HL-60/S4 (cell line): ENCODE measurements at regions not wholly inside any gene's neighbourhood (a gene's known extent, or its start where the extent isn't known, plus 50 kb on each side); places are given as distances from the start of the nearest gene placed in this dataset.

Experiments used
- in situ Hi-C: fragments of 300-500 bp; cut with MboI; formaldehyde crosslinking; loops from 2 replicates; pipeline ENCODE4 v1.14.3; 2022; ENCODE audit warnings: low sequenced_read_pairs

DNA sequence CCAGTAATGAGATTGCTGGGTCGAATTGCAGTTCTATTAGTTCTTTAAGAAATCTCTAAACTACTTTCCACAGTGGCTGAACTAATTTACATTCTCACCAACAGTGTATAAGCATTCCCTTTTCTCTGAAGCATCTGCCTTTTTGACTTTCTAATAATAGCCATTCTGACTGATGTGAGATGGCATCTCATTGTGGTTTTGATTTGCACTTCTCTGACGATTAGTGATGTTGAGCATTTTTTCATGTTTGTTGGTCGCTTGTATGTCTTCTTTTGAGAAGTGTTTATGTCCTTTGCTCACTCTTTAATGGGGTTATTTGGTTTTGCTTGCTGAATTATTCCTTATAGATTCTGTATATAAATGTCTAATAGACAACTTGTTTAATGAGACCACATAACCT is 69.6 kb upstream of the UGP2 start:
- in situ Hi-C loops: no loop called here

DNA sequence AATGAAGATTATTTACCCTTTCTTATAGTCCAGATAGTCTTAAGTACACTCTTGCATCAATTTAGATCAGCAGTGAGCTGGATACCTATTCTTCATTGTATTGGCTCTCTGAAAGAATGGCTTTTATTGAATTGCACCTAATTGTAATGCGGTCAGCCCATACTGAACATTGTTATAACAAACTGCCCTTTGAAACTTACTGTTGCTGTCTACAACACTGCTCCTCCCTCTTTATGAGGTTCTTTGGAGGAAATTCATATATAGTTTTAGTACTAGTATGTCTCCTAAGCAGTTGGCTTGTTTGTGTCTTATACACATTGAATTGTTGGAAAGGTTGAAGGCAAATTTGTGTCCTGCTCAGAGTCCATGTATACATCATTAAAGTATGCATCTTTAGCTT is 66.5 kb upstream of the UGP2 start:
- in situ Hi-C loops: no loop called here

DNA sequence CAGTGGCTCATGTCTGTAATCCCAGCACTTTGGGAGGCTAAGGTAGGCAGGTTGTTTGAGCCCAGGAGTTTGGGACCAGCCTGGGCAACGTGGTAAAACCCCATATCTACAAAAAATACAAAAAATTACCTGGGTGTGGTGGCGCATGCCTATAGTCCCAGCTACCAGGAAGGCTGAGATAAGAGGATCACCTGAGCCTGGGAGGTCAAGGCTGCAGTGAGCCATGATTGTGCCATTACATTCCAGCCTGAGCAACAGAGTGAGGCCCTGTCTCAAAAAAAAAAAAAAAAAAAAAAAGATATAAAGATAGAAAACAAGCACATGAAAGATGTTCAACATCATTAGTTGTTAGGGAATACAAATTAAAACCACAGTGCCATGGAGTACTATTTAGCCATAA is 65.3 kb upstream of the UGP2 start:
- in situ Hi-C loops: no loop called here

DNA sequence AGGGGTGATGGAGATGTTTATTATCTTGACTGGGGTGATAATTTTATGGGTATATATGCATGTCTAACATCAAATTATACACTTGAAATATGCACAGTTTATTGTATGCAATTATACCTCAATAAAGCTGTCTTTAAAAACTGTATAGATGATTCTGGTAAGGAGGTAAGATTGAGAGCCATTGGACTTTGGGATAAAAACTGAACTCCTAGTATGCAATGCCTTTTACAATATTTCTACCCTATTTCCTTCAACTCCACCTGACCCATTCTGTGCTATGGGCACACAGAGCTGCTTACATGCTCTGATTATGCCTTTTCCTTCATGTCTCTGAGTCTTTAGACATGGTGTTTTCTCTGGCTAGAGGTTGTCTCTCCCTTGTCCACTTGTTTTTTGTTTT is 63.9 kb upstream of the UGP2 start:
- in situ Hi-C loops: no loop called here

DNA sequence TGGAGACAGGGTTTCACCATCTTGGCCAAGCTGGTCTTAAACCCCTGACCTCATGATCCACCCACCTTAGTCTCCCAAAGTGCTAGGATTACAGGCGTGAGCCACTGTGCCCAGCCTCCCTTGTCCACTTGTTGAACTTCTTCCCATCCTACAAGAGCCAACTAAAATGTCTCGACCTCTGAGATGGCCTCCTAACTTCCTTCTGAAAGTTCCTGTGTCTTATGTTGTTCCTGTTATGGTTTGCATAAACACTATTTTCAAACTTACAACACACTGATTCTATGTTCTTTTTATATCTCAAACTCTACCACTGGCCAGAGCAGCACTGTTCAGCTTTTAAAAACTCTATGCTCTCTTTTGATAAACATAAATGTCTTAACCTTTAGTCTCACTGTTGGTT is 63.3 kb upstream of the UGP2 start:
- in situ Hi-C loops: no loop called here

DNA sequence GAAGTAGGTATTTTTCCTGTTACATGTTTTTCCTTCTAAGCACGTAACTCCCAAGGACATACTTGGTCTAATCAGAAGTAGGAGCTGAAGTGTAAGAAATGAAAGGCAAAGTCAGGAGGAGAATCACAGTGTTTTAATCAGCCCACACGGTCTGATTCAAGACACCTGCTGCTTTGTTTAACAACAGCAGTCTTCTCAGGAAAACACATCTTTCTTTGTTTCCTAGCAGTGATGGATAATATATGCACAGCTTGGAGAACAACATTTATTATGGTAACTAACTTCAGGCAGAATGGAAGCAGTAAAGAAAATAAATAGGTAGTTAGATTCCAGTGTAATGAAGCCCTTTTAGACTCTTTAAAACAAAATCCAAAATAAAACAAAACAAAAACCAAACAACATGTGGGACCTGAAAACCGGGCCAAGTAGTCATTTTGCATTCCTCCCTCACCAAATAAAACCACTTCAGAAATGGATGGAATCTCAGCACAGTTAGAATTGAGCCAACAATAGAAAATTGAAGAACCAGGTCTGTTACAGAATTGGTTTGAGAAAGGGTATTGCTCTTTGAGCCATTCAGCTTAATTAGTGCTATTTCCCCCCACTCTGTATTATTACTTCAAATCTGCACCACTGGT is 61.1 kb upstream of the UGP2 start:
- in situ Hi-C loops: no loop called here

DNA sequence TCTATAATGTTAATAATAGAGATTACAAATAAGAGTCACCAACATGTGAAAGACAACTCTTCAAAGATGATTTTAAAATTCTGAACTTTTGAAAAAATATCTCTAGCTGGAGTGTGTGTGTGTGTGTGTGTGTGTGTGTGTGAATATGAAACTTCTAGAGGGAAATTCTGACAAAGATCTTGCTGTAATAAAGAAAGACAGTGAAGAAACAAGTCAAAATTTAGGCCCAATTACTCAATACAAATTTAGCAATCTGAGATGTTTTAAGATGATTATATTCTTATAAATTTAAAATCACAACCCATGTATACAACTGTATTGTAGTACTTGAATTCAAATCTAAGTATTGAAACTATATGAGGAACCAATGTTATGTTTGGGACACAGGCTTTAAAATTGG is 57.2 kb upstream of the UGP2 start:
- in situ Hi-C loops: no loop called here

DNA sequence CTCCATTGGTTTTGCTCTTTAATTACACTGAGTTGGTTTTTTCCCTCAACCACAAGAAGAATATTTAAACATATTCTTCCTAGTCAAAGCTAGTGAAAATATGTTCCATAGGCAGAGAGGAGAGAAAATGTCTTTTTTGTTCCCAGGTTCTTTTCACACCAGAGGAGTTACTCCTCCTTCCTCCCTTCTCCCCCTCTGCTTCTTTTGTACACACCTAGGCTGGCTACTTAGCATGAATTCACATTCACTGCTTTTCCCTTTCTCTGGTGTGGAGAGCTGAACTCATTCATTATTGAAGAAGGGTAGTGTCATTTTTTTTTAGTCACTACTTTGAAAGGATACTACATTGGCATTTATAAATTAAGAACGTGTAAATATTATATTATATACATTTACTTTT is 56.6 kb upstream of the UGP2 start:
- in situ Hi-C loops: no loop called here

DNA sequence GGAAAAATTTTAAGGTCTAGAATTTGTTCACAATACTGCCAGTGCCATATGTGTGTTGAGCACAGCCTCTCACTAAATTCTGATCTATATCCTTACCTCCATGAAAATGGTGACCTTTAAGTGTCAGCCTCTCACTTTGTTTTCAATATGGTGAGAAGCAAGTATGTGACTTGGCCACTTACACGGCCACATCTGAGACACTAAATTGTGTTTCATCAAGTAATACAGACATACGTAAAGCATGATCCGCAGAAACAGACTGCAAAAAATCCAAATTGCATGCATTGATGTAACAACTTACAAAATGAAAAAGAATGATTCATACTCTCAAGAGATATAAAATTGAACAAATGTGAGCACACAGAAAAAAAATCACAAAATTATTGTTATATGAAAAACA is 55.2 kb upstream of the UGP2 start:
- in situ Hi-C loops: no loop called here

DNA sequence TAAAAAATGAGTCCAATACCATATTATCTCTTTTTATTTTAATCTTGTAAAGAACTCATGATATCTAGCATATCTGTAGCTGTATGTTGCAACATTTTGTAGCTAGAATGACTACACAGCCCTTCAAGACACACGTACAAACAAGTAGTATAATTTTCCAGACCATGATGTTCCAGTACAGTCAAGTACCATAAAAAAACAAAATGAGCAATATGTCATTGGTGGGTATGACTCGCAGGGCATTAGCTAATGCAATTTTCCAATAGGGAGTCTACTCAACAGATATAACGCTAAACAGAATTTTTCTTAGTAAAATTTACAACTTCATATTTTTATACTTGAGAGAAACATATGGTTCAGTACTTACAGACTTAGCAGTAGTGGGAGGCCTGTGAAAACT is 53.6 kb upstream of the UGP2 start:
- in situ Hi-C loops: no loop called here

DNA sequence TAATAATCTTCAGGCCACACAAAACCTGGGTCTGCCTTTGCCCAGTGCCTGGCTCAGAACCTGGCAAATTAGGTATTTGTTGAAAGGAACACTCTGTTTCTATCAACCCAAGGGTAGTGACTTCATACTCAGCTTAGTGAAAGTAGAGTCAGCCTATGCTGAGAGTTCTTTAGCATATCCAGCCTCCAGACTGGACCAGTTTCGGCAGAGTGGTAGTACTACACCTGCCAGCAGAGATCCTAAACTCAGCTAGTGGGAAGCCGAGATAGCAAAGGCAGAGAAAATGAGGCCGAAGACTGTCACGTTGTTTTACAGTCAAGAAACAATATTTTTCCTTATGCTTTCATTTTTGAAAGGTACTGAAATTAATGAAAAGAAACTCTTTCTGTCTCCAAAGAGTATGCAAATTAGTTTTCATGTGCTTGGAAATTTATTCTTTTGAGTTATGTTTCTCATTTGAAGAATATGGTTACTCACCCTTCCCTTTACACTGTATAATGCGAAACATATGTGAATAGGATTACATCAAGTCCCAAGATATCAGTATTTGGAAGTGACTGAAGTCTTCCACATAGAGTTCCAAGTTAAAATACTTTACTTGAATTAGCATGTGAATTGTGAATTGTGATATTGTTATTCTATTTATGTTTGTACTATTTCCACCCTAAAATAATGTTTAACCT is 52.2 kb upstream of the UGP2 start:
- in situ Hi-C loops: no loop called here

DNA sequence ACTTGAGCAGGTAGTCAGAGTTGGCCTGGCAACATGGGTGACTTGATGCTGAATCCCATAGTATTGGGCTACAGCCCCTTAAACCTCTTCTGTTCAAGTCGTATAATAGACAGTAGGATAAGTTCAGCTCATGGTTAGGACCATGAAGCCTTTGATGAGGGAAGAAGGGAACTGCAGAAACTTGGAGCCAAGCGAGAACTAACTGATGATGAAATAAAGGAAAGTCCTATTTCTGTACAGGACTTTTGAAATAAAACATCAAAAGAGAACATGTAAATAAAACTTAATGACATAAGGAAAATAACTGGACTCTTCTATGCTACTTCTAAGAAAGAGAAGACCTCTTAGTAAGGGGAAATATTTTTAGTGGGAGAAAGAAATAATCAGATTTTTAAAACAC is 51.2 kb upstream of the UGP2 start:
- in situ Hi-C loops: no loop called here

DNA sequence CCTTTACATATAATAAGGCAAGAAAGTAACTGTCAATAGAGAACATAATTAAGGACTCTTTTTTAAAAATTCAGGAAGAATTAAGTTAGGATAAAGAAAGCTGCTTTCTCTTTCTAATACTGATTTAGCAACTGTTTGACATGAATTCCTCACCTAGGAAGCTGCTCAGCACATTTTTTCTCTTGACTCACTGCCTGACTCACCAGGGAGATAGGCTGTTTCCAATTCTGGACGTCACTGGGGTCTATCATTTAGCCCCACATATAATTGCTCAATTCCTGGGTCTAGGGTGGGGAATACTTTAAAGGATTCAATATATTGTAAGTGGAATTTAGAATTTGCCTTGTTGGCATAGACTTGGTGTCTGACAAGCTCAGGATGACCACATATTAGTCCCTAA is 50.8 kb upstream of the UGP2 start:
- in situ Hi-C loops: no loop called here

DNA sequence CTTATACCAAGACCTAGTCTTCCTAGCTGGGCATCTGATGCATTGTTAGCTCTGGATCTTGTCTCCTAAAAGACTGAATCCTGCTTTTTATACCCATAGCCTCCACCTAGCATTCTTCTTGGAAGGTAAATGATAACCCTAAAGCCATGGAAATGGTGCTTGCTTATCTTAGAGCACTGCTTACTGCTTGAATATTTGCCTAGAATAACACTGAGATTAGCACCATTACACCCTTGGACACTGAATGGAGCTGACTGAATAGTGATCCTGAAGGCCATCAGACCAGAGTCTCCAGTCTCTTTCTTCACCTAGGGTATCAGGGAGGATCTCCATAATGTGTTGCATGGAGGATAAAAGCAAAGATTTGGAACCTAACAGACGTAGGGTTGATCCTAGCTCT is 50.3 kb upstream of the UGP2 start:
- in situ Hi-C loops: no loop called here
